ENCODE measurements at regions not wholly inside any gene's neighbourhood (a gene's known extent, or its start where the extent isn't known, plus 50 kb on each side); places are given as distances from the start of the nearest gene placed in this dataset.

- Mint-ChIP-seq H3K4me3 (ENCODE audit: low read depth) (no peak overlapping the region), H3K9me3 (ENCODE audit: low read depth) (no peaks in the 10 kb centered on the region), H3K4me1 (ENCODE audit: low read depth) (no peaks in the 10 kb centered on the region), H3K27ac (no peak overlapping the region), H3K27me3 (no peaks in the 10 kb centered on the region), H3K36me3 (ENCODE audit: insufficient read depth) (no peaks in the 10 kb centered on the region)
- TF ChIP-seq CTCF (IDR thresholded peaks at IDR 0.05; ENCODE audit: unreplicated experiment), result no peak
- no peak for DNase-seq (ENCODE audit: low spot score, unreplicated experiment)
These were observed 101.3 kb downstream of the AKAP11 start for GRCh38 chr13:42373048-42373812.

- H3K4me3 Mint-ChIP-seq (ENCODE audit: low read depth), result no peak overlapping the region
- DNase-seq (ENCODE audit: low spot score, unreplicated experiment), result no peak
- no peak for TF ChIP-seq CTCF (IDR thresholded peaks at IDR 0.05; ENCODE audit: unreplicated experiment)
- H3K27me3 Mint-ChIP-seq, result no peaks in the 10 kb centered on the region
- no peaks in the 10 kb centered on the region for H3K4me1 Mint-ChIP-seq (ENCODE audit: low read depth)
- no peaks in the 10 kb centered on the region for H3K36me3 Mint-ChIP-seq (ENCODE audit: insufficient read depth)
- H3K27ac Mint-ChIP-seq, result no peak overlapping the region
- H3K9me3 Mint-ChIP-seq (ENCODE audit: low read depth), result no peaks in the 10 kb centered on the region
These were observed 103.7 kb downstream of the AKAP11 start for GRCh38 chr13:42375663-42376062.

GRCh38 chr13:42377640-42378382 is 105.9 kb downstream of the AKAP11 start:
- no peaks in the 10 kb centered on the region for H3K4me1 Mint-ChIP-seq (ENCODE audit: low read depth)
- no peak overlapping the region for H3K4me3 Mint-ChIP-seq (ENCODE audit: low read depth)
- no peaks in the 10 kb centered on the region for H3K36me3 Mint-ChIP-seq (ENCODE audit: insufficient read depth)
- no peak overlapping the region for H3K27ac Mint-ChIP-seq
- H3K27me3 Mint-ChIP-seq, result no peaks in the 10 kb centered on the region
- peaks cover 3% of the 10 kb centered on the region for H3K9me3 Mint-ChIP-seq (ENCODE audit: low read depth)
- no peak for TF ChIP-seq CTCF (IDR thresholded peaks at IDR 0.05; ENCODE audit: unreplicated experiment)
- DNase-seq (ENCODE audit: low spot score, unreplicated experiment), result no peak

- H3K27ac Mint-ChIP-seq, result no peak overlapping the region
- H3K4me3 Mint-ChIP-seq (ENCODE audit: low read depth), result no peak overlapping the region
These were observed 106.4 kb downstream of the AKAP11 start for GRCh38 chr13:42378383-42378780.

More at GRCh38 chr13:42378383-42378780, 106.4 kb downstream of the AKAP11 start:
- no peaks in the 10 kb centered on the region for H3K4me1 Mint-ChIP-seq (ENCODE audit: low read depth)
- no peak for DNase-seq (ENCODE audit: low spot score, unreplicated experiment)
- H3K27me3 Mint-ChIP-seq, result no peaks in the 10 kb centered on the region
- no peak for TF ChIP-seq CTCF (IDR thresholded peaks at IDR 0.05; ENCODE audit: unreplicated experiment)
- H3K9me3 Mint-ChIP-seq (ENCODE audit: low read depth), result peaks cover 3% of the 10 kb centered on the region
- H3K36me3 Mint-ChIP-seq (ENCODE audit: insufficient read depth), result no peaks in the 10 kb centered on the region
